GM18519 (cell line): ENCODE measurements at regions not wholly inside any gene's neighbourhood (a gene's known extent, or its start where the extent isn't known, plus 50 kb on each side); places are given as distances from the start of the nearest gene placed in this dataset.
"Not testable (repeated sequence)": the region's sequence is repeated elsewhere in the genome, so short reads cannot be mapped to it uniquely, and the experiment has no call there.

Experiments
- ATAC-seq: cut with Tn5 transposase; IDR thresholded peaks from one replicate; pipeline ENCODE4 v1.9.1; 2021; ENCODE audit warnings: mild to moderate bottlenecking, moderate library complexity; ENCODE audit not compliant: unreplicated experiment, low FRiP score

DNA sequence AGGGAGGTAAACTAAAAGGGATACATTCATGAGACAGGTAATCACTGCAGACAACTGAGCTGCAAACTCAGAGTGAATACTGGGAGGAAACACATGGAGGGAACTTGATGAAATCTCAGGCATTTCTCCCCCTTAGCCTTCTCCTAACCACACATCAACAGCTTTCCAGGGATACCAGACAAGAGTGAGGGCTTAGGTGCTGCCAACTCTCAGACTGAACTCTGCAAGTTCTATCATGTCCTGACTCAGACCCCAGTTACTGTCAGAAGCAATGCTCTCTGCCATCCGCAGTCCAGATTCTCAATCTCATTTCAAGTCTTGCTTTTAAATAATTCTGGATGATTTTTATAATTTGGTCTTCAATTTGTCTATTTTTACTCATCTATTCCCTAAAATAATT lies 267.3 kb downstream of the LTN1 start:
- no peak for ATAC-seq

DNA sequence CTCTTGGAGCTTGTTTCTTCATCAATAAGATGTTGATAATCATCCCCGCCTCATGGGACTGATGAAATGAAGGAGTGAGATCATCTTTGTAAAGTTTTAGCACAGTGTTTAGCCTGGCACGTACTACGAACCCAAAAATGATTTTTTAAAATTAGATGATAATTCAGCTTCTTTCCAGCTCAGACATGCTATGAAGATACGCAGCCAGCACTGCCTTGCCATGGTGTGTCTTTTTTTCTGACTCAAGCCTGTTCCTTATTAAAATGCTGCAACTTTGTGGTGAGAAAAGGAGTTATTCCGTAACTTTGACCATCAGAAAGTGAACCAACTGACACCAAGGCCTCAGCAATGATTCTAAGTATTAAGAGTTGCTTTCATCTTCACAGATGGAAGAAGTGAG lies 269.0 kb downstream of the LTN1 start:
- ATAC-seq = no peak

DNA sequence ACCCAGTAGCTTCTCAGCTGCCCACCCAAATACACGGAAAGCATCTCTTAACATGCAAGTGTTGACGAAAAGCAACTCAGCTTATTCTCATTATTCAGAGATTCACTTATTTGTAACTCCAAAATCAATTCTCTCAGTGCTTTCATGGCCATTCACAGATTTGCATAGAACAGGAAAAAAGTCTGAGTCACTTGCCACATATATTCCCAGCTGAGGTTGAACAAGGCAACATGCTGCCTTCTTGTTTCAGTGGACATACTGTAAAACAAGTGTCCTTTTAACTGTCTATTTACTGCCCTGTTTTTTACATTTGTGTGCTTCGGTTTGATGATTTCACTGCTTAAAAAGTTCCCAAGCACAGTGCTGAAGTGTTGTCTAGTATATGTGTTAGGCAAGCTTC lies 273.0 kb downstream of the LTN1 start:
- no peak for ATAC-seq

DNA sequence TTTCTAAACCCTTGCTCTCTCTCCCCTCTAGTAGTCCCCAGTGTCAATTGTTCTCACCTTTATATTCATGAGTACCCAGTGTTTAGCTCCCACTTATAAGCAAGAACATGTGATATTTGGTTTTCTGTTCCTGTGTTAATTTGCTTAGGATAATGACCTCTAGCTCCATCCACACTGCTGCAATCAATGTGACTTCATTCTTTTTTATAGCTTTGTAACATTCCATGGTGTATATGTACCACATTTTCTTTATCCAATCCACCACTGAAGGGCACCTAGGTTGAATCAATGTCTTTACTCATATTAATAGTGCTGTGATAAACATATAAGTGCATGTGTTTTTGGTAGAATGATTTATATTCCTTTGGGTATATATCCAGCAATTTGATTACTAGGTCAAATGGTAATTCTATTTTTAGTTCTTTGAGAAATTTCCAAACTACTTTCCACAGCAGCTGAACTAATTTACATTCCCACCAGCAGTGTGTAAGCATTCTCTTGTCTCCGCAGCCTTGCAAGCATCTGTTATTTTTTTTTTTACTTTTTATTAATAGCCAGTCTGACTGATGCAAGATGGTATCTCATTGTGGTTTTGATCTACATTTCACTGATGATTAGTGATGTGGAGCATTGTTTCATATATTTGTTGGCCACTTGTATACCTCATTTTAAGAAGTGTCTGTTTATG lies 277.8 kb downstream of the LTN1 start:
- ATAC-seq = no peak

DNA sequence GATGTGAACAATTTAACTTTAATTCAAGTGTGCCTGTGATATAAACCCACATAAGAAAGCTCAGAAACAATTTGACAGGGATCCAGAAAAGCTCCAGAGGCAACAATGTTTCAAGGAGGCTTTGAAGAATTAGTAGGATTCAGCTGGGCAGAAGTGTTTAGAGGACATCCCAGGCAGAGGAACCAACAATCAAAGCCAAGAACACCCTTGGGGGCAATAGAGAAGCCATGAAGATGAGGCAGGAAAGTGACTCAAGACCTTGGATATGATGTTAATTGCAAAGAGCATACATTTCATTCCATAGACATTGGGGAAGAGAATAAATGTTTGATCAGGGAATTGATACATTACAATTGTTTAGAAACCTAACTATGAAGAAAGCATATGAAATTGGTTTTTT lies 280.3 kb downstream of the LTN1 start:
- no peak for ATAC-seq

DNA sequence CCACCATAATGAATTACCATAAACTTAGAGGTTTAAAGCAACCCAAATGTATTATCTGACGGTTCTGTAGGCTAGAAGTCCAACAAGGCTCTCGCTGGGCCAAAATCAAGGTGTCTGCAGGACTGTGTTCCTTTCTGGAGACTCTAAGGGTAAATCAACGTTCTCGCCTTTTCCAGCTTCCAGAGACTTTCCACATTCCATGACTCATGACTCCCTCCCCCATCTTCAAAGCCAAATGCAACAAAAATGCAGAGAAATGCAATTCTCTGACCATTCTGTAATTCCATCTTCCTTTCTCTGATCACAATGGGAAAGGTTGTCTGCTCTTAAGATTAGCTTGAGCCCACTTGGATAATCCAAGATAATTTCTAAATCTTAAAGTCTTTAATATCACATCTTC lies 287.1 kb downstream of the LTN1 start:
- no peak for ATAC-seq

DNA sequence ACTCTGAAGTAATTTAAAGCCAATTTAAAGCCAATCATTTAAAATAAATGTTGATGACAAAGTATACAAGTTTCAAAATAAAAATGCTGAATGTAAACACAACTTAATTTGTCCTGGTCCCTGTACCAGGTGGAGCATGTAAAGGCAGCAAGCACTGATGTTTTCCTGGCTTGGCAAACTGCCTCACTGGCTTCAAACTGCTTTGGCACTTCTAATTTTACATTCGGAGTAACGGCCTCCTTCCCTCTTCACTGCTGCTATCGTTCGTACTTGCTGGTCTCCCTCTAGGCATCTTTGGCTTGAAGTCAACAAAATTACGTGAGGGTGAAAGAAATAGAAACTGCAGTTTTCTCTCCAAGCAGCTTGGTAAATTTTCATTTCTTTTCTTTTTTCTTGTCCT lies 287.9 kb downstream of the LTN1 start:
- no peak for ATAC-seq

DNA sequence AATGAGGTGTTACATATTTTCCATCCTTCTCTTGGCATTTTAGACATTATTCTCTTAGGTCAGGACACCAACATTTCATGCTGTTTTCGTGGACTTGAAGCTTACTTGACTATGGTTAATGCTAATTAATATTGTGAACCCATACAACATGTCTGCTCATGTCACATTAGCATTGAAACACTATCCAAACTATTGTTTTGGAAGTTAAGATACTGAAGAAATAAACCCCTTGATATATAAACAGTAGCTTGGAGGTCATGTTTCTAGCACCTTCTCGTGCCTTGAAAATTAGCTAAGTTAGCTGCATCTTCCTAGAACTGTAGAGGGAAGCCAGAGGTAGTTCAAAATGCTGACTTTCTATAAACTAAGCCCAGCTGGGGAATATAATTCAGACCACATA lies 288.8 kb downstream of the LTN1 start:
- no peak for ATAC-seq

DNA sequence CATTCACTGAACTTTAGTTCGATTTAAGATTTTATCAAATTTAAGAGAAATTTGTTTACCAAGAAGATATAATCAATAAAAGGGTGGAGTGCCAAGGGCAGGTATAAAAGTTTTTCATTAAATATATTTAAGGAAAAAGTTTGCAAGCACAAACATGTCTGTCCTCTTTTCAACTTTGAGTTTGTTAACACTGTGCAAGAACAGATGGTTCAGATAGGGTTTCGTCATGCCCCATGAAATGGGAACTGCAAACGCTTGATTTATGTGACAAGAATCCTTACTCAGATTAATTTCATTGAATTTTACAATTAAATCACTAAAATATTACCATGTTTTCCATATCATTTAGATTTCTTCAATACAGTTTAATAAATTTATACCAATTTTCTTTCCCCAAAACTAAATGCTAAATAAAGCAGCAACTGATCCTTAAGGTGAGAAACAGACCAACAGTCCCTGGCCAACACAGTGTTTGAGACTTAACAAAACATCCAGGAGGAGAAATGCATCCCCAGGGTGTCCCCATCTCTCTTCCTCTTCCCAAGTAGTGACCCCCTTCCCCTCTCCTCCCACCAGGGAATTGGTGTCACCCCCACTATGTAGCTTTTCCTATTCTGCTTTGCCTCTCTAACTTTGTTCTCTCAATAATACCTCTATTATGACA lies 292.9 kb downstream of the LTN1 start:
- ATAC-seq = no peak

DNA sequence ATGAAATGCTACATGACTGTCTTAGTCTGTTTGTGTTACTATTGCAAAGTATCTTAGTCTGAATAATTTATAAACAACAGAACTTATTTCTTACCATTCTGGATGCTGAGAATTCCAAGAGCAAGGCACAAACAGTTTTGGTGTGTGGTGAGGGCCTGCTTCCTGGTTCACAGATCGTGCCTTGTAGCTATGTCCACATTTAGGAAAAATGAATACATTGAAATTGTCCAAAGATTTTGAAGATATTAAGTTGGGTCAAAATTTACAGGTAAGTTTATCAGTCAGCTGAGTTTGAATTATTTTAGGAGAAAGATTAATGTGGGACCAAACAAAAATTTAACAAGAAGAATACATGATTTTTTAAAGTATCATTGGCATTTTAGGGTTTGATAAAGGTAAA lies 293.5 kb downstream of the LTN1 start:
- ATAC-seq = no peak

DNA sequence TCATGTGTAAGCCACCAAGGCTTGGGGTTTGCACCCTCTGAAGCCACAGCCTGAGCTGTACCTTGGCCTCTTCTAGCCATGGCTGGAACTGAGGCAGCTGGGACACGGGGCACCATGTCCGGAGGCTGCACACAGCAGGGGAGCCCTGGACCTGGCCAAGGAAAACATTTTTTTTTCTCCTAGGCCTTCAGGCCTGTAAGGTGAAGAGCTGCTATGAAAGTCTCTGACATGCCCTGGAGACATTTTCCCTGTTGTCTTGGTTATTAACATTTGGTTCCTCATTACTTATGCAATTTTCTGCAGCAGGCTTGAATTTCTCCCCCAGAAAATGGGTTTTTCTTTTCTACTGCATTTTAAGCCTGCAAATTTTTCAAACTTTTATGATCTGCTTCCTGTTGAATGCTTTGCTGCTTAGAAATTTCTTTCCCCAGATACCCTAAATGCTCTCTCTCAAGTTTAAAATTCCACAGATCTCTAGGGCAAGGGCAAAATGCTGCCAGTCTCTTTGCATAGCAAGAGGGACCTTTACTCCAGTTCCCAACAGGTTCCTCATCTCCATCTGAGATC lies 295.8 kb downstream of the LTN1 start:
- ATAC-seq = no peak

DNA sequence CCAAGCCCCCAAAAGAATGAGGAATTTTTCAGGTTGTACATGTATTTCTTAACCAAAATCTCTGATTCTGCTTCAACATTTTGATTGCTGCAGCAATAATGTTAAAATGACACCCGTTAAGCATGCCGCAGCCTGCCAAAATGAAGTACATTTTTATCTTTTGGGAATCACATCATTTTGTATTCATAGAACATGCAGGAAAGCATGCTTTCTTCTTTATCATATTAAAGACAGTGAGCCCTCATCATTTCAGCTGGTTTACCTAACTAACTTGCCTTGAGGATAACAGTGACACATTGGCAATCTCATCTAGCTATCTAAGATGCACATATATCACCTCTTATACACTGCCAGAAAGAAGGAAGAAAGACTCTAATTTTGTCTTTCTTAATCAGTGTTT lies 299.2 kb downstream of the LTN1 start:
- ATAC-seq = no peak

DNA sequence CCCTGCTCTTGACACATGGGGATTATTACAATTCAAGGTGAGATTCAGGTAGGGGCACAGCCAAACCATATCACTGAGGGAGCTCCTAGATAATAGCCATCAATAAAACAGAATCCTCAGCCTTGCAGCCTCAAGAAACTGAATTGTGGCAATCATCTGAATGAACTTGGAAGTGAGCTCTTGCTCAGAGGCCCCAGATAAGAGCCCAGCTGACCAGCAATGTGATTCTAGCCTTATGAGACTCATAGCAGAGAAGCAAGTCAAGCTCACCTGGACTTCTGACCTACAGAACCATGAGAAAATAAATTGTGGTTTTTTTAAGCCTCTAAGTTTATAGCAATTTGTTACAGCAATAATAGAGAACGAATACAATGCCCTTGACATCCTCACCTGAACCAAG lies 302.5 kb downstream of the LTN1 start:
- no peak for ATAC-seq

DNA sequence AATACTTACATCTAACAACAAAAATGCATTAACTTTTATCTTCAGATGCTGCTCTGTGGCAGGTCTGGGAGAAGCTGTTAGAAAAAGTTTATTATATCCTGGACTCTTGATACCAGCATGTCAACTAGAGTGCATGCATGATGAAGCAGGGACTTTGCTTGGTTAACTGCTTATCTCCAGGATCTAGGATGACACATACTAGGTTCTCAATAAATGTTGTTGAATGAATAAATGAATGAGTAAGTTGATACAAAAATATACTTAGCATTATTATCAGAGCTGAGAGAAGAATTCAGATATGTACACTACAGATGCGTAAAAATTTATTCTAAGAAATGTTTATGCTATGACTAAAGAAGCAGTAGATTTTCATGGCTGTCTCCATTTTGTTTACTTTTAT lies 304.3 kb downstream of the LTN1 start:
- ATAC-seq = no peak

DNA sequence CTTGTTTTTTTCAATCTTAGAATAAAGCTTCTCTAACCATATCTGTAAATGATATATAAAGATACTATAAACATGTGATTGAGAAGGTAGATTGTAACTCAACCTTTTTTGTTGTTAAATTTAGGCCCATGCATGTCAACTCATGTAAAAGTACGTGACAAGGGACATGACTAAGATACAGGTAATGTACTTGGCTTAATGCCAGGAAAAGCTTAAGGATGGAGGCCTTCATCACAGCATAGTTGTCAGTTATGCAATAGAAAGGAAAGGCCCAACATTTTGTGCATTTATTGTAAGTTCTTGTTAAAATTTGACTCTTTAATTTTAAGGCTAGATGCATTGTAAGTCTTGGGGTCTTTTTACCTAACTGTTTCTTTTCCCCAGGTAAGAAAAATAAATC lies 305.1 kb downstream of the LTN1 start:
- ATAC-seq = no peak

DNA sequence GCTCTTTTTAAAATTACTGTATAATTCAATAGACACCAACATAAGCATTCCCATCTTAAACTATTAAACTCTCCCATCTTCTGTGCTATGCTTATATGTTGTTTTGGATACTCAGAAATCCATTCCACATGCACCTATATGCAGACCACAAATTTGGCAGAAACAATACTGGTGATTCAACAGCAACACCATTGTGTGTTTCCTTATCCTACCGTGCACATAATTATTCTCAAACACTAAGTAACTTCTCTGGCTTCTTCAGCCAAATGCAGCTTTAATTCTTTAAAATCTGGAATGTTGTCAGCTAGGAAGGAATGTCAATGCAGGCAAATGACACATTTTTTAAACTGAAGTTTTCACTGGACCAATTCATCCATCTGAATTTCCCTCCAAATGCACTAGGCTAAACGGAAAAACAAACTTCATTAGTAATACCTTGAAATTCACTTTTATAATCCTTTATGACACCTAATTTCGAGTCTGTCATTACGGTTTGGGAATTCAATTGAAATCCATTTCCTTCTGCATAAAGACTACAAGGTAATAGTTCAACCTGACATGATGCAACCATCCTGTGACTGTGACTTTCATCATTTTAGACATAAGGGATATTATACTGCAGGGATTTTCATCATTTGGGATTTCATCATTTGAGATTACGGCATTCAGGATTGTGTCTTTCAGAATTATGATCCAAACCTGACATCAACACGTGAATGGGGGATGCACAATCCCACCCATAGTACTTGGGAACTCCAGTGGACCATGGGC lies 308.5 kb downstream of the LTN1 start:
- no peak for ATAC-seq

DNA sequence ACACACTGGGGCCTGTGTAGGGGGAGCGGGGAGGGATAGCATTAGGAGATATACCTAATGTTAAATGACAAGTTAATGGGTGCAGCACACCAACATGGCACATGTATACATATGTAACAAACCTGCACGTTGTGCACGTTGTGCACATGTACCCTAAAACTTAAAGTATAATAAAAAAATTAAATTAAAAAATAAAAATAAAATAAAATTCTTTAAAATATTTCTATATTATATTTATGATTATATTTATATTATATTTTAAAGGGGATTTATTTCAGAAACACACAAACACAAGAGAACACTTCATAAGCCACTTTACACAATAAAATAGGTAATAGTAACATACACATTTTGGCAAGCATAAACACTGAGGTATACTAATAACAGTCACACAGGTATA lies 309.8 kb downstream of the LTN1 start:
- not testable (repeated sequence) for ATAC-seq

DNA sequence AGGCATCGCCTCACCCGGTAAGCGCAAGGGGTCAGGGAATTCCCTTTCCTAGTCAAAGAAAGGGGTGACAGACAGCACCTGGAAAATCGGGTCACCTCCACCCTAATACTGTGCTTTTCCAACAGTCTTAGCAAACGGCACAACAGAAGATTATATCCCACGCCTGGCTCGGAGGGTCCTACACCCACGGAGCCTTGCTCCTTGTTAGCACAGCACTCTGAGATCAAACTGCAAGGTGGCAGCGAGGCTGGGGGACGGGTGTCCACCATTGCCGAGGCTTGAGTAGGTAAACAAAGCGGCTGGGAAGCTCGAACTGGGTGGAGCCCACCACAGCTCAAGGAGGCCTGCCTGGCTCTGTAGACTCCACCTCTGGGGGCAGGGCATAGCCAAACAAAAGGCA lies 315.6 kb downstream of the LTN1 start:
- not testable (repeated sequence) for ATAC-seq

DNA sequence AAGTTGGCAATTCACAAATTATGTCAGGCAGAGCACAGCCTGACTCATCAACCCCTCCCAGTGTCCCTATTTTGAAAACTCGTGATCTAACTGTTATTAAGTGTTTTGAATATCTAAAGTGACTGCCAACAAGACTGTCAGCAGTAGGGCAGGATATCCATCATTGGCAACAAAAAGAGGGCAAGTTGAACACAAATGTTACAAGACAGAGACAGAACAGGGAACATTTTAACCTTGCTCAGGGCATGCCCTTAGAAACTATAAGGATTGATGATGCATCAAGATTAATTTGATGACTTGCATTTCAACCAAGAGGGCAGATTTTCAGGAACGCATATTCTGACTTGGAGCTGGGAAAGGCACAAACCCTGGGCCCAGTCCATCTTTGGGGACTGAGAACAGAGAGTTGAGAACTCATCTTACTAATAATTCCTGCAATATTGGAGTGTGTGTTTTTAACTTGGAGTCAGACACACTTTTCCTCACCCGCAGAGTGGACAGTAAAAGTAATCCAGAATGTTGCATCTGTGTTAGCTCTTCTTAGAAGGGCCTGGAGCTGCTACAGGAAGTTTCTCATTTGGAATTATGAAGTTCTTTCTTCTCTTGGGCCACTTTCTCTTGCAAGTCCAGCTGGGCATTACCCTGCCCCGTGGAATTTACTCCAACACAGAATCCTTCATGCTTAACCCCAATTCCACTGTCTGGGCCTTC lies 317.2 kb downstream of the LTN1 start:
- no peak for ATAC-seq

DNA sequence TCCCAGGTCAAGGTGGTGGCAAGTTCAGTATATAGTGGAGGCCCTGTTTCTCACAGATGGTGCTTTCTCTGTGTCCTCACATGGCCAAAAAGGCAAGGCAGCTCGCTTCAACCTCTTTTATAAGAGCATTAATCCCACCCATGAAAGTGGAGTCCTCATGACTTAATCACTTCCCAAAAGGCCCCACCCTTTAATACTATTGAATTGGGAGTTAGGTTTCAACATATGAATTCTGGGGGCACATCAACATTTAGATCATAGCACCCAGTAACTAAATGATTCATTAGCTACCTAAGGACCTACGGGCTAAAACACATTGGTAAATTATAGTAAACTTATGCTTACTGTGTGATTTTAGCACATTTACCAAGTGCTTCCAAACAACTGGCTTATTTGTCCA lies 317.9 kb downstream of the LTN1 start:
- ATAC-seq = no peak
